ENCODE measurements at regions not wholly inside any gene's neighbourhood (a gene's known extent, or its start where the extent isn't known, plus 50 kb on each side); places are given as distances from the start of the nearest gene placed in this dataset.

GRCh38 chr10:61071580-61071979, 127.6 kb upstream of the RHOBTB1 start:
- TF ChIP-seq CTCF (IDR thresholded peaks at IDR 0.05; ENCODE audit: poor library complexity) (no peak), EZH2phosphoT487 (IDR thresholded peaks at IDR 0.05; ENCODE audit: low read depth, severe bottlenecking, unreplicated experiment) (no peak), EZH2 (IDR thresholded peaks at IDR 0.05; ENCODE audit: borderline replicate concordance) (no peak)
